ENCODE measurements at regions not wholly inside any gene's neighbourhood (a gene's known extent, or its start where the extent isn't known, plus 50 kb on each side); places are given as distances from the start of the nearest gene placed in this dataset.

- Histone ChIP-seq H3K36me3 (ENCODE audit: control insufficient read depth in 2 of 2, insufficient read depth in 1 of 2, low read length in 2 of 2) (no peaks in the 10 kb centered on the region), H3K27ac (ENCODE audit: extremely low read depth, low read depth, low read length) (no peak overlapping the region), H3K4me1 (ENCODE audit: control insufficient read depth, insufficient read depth, low read length) (no peaks in the 10 kb centered on the region), H3K9me3 (ENCODE audit: control insufficient read depth, insufficient read depth, low read depth, low read length) (no peaks in the 10 kb centered on the region), H3K4me3 (ENCODE audit: low read depth, low read length) (no peak overlapping the region)
- ChIA-PET POLR2A (no interaction called here), CTCF (no interaction called here)
- TF ChIP-seq ZNF404 (tag by site-specific recombination; IDR thresholded peaks at IDR 0.05): no peak
- TF ChIP-seq ZNF350 (tag by site-specific recombination; IDR thresholded peaks at IDR 0.05): no peak
- TF ChIP-seq ZNF311 (tag by site-specific recombination; IDR thresholded peaks at IDR 0.05; ENCODE audit: borderline replicate concordance): no peak
- TF ChIP-seq ZBTB10 (tag by site-specific recombination; IDR thresholded peaks at IDR 0.05): no peak
- TF ChIP-seq TRIM28 (IDR thresholded peaks at IDR 0.05; ENCODE audit: borderline replicate concordance, low read length): no peak
- TF ChIP-seq ZNF248 (tag by site-specific recombination; IDR thresholded peaks at IDR 0.05): no peak
- no peak for TF ChIP-seq ZNF518A (tag by site-specific recombination; conservative IDR thresholded peaks at IDR 0.05; ENCODE audit: low read depth)
- no peak for TF ChIP-seq ZSCAN16 (tag by site-specific recombination; IDR thresholded peaks at IDR 0.05)
- TF ChIP-seq ZNF549 (tag by site-specific recombination; IDR thresholded peaks at IDR 0.05): no peak
- no peak for TF ChIP-seq ZNF704 (tag by site-specific recombination; IDR thresholded peaks at IDR 0.05)
- TF ChIP-seq ZNF280C (tag by site-specific recombination; IDR thresholded peaks at IDR 0.05): no peak
- TF ChIP-seq ZNF146 (tag by site-specific recombination; IDR thresholded peaks at IDR 0.05): no peak
These were observed 88.3 kb upstream of the LRATD1 start for GRCh38 chr2:14544247-14544646.

GRCh38 chr2:14547830-14548229 is 84.7 kb upstream of the LRATD1 start:
- ChIA-PET CTCF (no interaction called here), POLR2A (no interaction called here)
- Histone ChIP-seq H3K9me3 (ENCODE audit: control insufficient read depth, insufficient read depth, low read depth, low read length) (no peaks in the 10 kb centered on the region), H3K27ac (ENCODE audit: extremely low read depth, low read depth, low read length) (no peak overlapping the region), H3K4me3 (ENCODE audit: low read depth, low read length) (no peak overlapping the region), H3K36me3 (ENCODE audit: control insufficient read depth in 2 of 2, insufficient read depth in 1 of 2, low read length in 2 of 2) (no peaks in the 10 kb centered on the region), H3K4me1 (ENCODE audit: control insufficient read depth, insufficient read depth, low read length) (no peaks in the 10 kb centered on the region)
- no peak for TF ChIP-seq KLF1 (tag by site-specific recombination; IDR thresholded peaks at IDR 0.05)
